GM11168 (cell line): ENCODE measurements at regions not wholly inside any gene's neighbourhood (a gene's known extent, or its start where the extent isn't known, plus 50 kb on each side); places are given as distances from the start of the nearest gene placed in this dataset.

Source experiments
- in situ Hi-C: fragments of 300-500 bp; cut with MboI; formaldehyde crosslinking; loops from one replicate; pipeline ENCODE4 v1.12.0; 2022; ENCODE audit warnings: low sequenced_read_pairs; ENCODE audit not compliant: unreplicated experiment

GRCh38 chr6:111957623-111958315 lies 84.5 kb upstream of the FYN start:
- in situ Hi-C loops = no loop called here

DNA sequence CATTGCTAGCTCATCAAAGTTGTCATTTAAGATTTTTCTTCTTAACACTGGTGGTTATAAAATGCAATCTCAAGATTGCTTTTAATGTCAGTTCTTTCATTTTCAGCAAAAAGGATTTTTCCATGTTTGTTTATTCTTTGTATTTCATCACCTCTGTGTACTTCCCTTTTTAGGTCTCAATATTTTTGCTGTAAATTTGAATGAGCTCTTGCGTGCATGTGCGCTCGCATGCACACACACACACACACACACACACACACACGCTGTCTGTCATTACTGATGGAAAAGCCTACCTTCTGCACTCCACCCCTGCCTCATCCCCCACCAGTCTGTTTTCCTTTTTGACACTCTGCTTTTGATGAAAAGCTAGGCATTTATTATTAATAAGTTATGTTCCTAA lies 85.3 kb upstream of the FYN start:
- in situ Hi-C loops = no loop called here

DNA sequence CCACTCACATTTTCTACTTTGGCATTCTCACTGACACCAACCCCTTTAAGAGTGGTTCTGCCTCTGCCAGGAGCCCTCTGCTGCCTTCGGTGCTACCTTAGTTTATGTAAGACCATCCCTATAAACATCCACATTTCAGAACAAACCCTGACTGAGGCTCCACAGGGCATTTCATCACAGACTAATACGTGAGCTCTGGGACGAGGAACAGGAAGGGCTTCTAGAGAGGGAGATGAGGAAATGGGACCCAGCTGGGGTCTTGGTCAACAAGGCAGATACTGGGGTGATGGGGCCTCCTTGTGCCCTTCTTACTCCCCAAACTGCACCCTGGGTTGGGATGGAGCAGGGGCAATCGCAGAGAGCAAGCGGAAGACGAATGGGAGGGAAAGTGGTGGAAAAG lies 86.5 kb upstream of the FYN start:
- in situ Hi-C loops = no loop called here

GRCh38 chr6:111967131-111967530 lies 86.8 kb upstream of the CCN6 start:
- in situ Hi-C loops = no loop called here

GRCh38 chr6:111970426-111970825 lies 83.5 kb upstream of the CCN6 start:
- in situ Hi-C loops = no loop called here

- in situ Hi-C loops = no loop called here
Measured at GRCh38 chr6:111971181-111971841, 82.6 kb upstream of the CCN6 start.

- in situ Hi-C loops = no loop called here
Measured at GRCh38 chr6:111971866-111972532, 81.9 kb upstream of the CCN6 start.

DNA sequence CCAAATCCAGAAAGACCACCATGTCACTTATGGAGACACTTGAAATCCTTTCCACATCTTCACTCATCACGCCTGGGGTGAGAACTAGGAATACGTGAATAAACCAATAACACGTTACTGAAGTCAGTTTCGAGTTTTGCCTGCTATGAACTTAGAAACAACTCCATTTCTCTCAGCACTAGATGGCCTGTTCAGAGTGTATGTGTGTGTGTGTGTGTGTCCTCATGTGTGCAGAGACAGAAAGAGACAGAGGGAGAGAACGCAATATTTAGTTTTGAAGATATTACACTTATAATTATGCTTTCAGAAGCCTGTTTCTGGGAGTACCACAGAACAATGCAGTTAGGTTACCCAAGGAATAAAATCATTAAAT lies 81.2 kb upstream of the CCN6 start:
- in situ Hi-C loops = no loop called here

DNA sequence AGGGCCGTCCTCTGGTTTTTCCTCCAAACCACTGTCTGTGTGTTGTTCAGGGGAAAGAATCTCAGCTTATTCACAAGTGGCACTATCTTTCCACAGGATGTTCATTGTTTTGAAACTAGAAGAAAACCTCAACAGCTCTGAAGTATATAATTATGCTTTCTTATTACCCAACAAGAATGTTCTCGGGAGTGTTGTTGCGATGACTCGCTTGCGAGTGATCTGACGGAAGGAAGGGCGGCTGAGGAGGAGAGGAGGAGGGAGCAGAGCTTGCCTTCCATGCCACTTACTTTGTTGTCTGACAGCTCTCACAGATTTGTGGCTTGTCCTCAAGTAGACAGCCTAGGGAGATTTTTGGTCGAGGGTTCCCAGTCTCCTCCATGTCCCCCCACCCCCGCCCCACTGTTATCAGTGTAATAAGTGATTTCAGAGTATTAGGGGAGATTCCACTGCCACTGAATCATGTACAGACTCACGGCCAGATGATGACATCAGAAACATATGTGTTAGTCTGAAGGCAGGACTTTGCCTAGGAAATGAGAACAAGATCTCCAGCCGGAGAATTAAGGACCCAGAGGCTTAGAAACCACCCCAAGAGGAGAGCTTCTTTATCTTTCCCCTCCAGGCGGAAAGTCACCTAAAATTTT lies 80.7 kb upstream of the CCN6 start:
- in situ Hi-C loops = no loop called here

DNA sequence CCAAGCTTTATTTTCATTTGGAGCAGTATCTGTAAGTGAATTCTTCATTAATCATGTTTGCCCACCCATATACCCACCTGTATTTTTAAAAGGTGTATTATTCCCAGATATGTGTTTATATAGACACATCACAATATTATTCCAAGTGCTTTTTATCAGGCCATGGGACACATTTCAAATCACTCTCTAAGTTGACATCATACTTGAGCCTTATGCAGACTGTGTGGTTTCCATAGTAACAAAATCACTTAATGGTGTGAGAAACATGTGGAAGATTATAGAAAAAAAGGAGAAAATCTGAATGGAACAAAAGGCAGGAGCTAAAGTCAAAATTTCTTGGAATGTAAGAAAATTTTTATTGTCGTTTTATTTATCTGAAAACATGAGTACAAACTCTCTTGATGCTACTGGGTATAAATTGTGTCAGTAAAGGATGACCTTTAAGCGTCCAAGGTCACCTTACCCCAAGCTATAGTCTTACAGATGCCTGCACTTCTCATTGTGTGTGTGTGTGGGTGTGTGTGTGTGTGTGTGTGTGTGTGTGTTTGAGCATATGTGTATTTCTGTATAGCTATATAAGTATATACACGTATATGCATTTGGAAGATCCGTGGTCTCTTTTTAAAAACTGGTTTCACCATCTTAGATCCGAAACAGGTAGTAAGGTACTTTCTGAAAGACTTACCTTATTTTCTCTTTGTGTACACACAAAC lies 79.8 kb upstream of the CCN6 start:
- in situ Hi-C loops = no loop called here

DNA sequence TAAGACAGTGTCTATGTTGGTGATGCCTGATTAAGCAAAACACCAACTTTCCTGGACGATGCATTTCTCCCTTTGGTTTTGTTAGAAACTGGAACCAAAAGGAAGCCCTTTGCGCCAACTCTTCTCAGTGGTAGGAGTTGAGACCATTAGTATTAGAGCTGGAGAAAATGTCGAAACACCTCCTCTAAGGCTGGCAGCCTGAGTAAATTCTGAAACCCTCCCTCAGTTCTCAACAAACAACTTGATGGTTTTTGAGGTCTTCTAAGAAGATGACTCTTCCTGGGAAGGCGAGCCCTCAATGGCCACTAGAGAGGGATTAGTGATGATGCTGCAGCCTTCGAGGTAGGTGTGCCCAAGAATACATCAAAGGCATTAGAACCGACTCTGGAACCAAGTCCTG lies 78.4 kb upstream of the CCN6 start:
- in situ Hi-C loops = no loop called here

DNA sequence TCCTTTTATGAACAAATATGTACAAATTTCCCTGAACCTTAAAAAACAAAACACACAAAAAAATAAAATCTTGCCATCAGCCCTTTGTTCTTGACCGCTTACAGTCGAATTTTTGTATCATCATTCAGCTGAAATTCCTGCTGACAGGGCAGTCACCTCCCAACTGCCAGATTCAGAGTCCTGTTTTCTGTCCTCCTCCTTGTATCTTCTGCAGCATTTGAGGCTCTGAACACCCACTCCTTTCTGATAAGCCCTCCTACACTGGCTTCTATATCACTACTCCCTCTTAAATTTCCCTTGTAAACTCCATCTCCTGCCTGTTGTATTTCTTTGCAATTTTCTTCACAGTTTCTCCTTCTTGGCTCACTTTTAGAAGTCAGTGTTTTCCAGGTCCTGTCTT lies 77.8 kb upstream of the CCN6 start:
- in situ Hi-C loops = no loop called here

GRCh38 chr6:111978532-111979149 lies 75.3 kb upstream of the CCN6 start:
- in situ Hi-C loops = no loop called here

- in situ Hi-C loops = no loop called here
Measured at GRCh38 chr6:111979633-111980032, 74.3 kb upstream of the CCN6 start.

DNA sequence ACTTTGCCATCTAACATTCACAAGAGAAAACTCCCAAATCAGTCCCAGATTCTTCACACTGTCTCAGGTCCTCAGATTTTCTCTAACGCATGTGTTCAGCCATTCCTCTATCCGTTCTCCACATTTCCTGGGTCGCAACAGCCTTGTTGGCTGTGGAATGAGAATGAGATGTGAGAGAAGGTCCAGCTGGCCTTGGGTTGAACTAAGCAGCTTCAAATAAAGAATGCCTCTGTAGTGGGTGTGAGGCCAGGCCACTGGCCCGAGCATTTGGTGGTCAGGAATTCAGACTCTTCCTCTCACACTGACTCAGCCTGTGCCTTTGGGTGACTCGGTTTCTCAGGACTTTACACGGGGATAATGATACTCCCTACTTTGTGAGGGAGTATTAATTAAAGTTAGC lies 73.8 kb upstream of the CCN6 start:
- in situ Hi-C loops = no loop called here

DNA sequence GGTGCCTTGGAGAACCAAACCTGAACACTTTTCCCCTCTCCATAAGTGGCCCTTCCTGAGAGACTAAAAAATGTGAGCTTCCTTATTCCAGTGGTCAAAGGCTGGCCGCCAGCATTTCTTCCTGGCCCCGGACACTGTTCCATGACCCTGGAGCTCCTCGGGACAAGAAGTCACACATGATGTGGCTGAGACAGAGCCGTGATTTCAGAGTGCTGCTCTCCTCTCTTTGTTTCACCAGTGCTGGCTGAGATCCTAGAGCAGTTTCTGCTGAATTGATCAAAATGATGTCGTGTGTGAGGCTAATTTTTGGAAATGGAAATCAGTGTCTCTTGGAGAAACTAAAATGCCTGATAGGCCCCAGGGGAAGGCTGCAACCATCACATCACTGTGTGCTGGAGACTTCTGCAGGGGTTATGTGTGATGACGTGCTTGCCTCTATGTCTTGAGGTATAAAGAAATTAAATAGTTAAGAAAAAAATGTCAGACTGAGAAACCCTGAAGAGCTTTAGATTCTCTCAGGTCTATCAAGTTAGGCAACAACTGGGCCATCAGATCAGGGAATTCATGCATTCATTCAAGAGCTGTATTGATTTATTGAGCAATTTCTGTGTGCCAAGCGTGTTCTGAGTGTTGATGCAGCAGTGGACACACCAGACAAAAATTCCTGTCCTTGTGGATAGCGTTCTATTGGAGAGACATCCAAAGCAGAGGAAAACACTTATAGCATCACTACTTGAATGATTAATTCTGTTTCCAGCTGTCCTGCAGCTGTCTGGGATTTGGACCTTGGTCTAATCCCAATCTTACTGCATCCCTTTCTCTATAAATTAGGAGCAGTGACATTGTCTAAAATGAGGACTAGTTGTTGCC lies 72.7 kb upstream of the CCN6 start:
- in situ Hi-C loops = no loop called here

DNA sequence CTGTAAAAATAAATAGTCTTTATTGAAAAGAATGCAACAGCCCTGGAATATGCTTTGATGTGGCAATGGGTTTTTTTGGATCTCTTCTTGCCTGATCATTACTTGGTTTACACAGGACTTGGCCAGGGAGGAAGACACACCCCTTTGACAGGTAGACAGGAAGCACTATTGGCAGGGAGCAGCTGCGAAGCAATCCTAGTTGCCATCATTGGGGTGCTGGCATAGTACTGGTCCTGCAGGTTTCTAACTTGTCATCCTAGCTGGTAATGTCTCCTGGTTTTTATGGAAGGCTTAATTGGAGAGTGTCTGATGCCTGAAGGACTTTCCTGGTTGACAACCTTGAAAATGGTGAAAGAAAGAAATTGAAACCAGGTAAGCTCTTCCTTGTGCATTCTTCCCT lies 71.2 kb upstream of the CCN6 start:
- in situ Hi-C loops = no loop called here

DNA sequence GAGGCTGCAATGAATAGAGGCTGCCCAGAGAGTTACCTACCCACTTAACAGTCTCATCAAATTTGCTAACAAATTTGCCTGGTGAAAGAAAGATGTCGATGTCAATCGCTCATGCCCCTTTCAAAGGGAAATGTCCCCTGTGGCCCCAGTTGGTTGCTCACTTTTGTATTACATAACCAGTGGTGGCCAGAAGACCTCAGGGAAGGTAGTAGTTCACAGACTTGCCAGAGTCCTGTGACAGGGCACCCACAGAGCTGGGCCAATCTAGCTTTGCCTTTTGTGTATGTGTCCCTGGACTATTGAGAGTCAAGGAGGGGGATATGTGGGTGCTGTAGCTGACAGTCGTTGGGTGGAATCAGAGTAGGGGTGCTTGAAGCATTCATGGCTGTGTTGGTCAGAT lies 70.7 kb upstream of the CCN6 start:
- in situ Hi-C loops = no loop called here

GRCh38 chr6:111984081-111984480 lies 69.8 kb upstream of the CCN6 start:
- in situ Hi-C loops = no loop called here
